ENCODE measurements at regions not wholly inside any gene's neighbourhood (a gene's known extent, or its start where the extent isn't known, plus 50 kb on each side); places are given as distances from the start of the nearest gene placed in this dataset.

- TF ChIP-seq, protein P1, sequence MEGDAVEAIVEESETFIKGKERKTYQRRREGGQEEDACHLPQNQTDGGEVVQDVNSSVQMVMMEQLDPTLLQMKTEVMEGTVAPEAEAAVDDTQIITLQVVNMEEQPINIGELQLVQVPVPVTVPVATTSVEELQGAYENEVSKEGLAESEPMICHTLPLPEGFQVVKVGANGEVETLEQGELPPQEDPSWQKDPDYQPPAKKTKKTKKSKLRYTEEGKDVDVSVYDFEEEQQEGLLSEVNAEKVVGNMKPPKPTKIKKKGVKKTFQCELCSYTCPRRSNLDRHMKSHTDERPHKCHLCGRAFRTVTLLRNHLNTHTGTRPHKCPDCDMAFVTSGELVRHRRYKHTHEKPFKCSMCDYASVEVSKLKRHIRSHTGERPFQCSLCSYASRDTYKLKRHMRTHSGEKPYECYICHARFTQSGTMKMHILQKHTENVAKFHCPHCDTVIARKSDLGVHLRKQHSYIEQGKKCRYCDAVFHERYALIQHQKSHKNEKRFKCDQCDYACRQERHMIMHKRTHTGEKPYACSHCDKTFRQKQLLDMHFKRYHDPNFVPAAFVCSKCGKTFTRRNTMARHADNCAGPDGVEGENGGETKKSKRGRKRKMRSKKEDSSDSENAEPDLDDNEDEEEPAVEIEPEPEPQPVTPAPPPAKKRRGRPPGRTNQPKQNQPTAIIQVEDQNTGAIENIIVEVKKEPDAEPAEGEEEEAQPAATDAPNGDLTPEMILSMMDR (optimal IDR thresholded peaks at IDR 0.05 in 1 of 3, IDR thresholded peaks at IDR 0.05 in 1 of 3, conservative IDR thresholded peaks at IDR 0.05 in 1 of 3; ENCODE audit: extremely low read depth in 1 of 3, insufficient read depth in 2 of 3, low read length in 3 of 3): no peak
- no peak for TF ChIP-seq EZH2 (IDR thresholded peaks at IDR 0.05; ENCODE audit: low read length)
Measured at GRCh38 chr17:12536472-12536871, 129.2 kb upstream of the MYOCD start.
